ENCODE measurements at regions not wholly inside any gene's neighbourhood (a gene's known extent, or its start where the extent isn't known, plus 50 kb on each side); places are given as distances from the start of the nearest gene placed in this dataset.
"Not testable (repeated sequence)": the region's sequence is repeated elsewhere in the genome, so short reads cannot be mapped to it uniquely, and the experiment has no call there.

- no peak for DNase-seq
Observed at GRCh38 chr3:82143661-82144412, 382.4 kb upstream of the GBE1 start.

- DNase-seq: no peak
Observed at GRCh38 chr3:82141592-82141991, 380.1 kb upstream of the GBE1 start.

GRCh38 chr3:82137861-82138260, 376.4 kb upstream of the GBE1 start:
- DNase-seq: no peak

GRCh38 chr3:82137050-82137449, 375.6 kb upstream of the GBE1 start:
- DNase-seq: no peak

- DNase-seq: peak; percentile 63
Observed at GRCh38 chr3:82133070-82133606, 371.7 kb upstream of the GBE1 start.

- DNase-seq: no peak
Observed at GRCh38 chr3:82132210-82133069, 371.0 kb upstream of the GBE1 start.

- DNase-seq: no peak
Observed at GRCh38 chr3:82130046-82130445, 368.6 kb upstream of the GBE1 start.

GRCh38 chr3:82129221-82129801, 367.9 kb upstream of the GBE1 start:
- no peak for DNase-seq

- DNase-seq: no peak
Observed at GRCh38 chr3:82128271-82128670, 366.8 kb upstream of the GBE1 start.

- no peak for DNase-seq
Observed at GRCh38 chr3:82122554-82123345, 361.3 kb upstream of the GBE1 start.

- DNase-seq: no peak
Observed at GRCh38 chr3:82114589-82114988, 353.1 kb upstream of the GBE1 start.

- not testable (repeated sequence) for DNase-seq
Observed at GRCh38 chr3:82110721-82111120, 349.3 kb upstream of the GBE1 start.

- DNase-seq: no peak
Observed at GRCh38 chr3:82103241-82103640, 341.8 kb upstream of the GBE1 start.

- DNase-seq: peak; percentile 62
Observed at GRCh38 chr3:82100378-82100777, 338.9 kb upstream of the GBE1 start.

GRCh38 chr3:82093641-82094040, 332.2 kb upstream of the GBE1 start:
- DNase-seq: peak; percentile 13

- no peak for DNase-seq
Observed at GRCh38 chr3:82088749-82089148, 327.3 kb upstream of the GBE1 start.

GRCh38 chr3:82087958-82088357, 326.5 kb upstream of the GBE1 start:
- DNase-seq: peak; percentile 84

GRCh38 chr3:82085851-82086475, 324.5 kb upstream of the GBE1 start:
- DNase-seq: peak; percentile 44

GRCh38 chr3:82085356-82085755, 323.9 kb upstream of the GBE1 start:
- DNase-seq: no peak

GRCh38 chr3:82084824-82085223, 323.4 kb upstream of the GBE1 start:
- no peak for DNase-seq

- peak; percentile 27 for DNase-seq
Observed at GRCh38 chr3:82082796-82083195, 321.4 kb upstream of the GBE1 start.

- DNase-seq: no peak
Observed at GRCh38 chr3:82081351-82081750, 319.9 kb upstream of the GBE1 start.

Data from fibroblast of skin of scalp (primary cell).